OCI-M1 (cell line): ENCODE measurements at regions not wholly inside any gene's neighbourhood (a gene's known extent, or its start where the extent isn't known, plus 50 kb on each side); places are given as distances from the start of the nearest gene placed in this dataset.
"Not testable (repeated sequence)": the region's sequence is repeated elsewhere in the genome, so short reads cannot be mapped to it uniquely, and the experiment has no call there.

Experiments
- DNase-seq: peaks from one replicate; lab custom pipeline; 2025; lab: John Stamatoyannopoulos, UW

DNA sequence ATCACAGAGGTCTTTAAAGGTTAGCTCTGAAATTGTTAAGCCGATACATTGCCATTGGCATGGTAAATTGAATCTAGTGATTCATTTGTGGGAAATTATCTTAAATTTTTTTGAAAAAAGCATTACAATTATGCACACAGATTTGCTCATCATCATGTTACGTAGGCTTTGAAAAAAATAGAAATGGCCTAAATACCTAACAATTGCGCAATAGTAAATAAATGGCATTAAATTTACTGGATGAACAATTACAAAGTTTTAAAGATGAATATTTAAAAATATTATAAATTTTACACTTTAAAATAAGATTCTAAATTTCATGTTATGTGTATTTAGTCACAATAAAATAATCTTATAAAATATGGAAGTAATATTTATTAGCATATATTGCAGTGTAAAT, 171.3 kb downstream of the RPRM start:
- DNase-seq, result no peak

- no peak for DNase-seq
These were observed 178.8 kb downstream of the RPRM start for GRCh38 chr2:153299809-153300208.

DNA sequence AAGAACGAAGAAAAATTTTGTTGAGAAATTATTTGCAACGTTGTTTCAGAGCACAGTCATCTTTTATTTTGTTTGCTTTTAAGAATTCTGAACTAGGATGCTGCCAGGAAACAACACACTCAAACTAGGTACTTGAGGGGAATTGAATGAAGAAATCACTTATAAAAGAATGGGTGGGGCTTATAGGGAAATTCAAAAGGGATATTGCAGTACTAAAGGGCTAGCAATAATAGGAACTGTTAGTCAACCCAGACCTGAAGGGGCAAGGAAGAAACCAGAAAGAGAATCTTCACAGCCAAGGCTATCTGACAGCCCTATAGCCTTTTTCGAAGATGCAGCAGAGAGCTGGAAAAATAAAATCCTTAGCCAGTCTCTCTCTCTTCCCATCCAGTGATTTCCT, 179.3 kb downstream of the RPRM start:
- no peak for DNase-seq

DNA sequence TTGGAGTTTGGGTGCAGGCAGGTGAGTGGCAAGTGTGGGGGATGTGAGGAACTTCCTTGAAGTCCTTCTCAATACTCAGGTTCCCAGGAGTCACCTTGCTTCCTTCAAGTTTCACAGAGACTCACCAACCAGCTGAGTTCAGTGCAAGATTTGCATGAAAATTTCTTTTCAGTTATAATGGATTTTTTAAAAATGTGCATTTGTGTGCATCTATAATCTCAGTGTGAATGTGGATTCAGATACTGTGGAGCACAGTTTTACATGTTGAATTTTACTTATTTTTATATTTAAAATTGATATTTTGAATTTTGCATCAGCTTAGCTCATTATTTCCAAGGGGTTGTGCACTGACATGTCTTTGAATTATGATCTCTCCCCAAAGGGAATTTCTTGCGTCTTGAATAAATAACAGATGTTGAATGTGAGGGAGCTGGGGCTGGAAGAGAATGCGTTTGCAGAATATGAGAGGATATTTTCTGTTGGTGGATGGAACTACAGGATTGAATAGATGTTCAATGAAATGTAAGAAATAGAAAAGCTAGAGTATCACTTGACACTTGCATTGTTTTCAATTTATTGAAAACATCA, 184.3 kb downstream of the RPRM start:
- DNase-seq, result no peak

DNA sequence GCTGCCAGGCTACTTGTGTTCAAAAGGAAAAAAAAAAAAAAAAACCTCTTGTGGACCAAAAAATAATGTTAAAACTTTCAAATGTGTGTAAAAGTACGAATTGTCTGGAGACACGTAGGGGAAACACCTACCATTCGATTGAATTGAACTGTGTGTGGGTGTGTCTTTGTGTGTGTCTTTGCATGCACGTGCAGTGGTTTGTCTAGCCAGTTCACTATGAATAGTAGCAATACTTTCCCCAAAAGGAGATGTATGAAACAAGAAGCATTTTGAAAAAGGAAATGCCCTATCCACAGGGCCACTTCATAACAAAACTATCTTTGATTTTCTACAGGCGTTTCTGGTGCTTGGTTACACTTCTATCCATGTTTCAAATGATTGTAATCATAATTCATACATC, 186.8 kb downstream of the RPRM start:
- DNase-seq, result no peak

DNA sequence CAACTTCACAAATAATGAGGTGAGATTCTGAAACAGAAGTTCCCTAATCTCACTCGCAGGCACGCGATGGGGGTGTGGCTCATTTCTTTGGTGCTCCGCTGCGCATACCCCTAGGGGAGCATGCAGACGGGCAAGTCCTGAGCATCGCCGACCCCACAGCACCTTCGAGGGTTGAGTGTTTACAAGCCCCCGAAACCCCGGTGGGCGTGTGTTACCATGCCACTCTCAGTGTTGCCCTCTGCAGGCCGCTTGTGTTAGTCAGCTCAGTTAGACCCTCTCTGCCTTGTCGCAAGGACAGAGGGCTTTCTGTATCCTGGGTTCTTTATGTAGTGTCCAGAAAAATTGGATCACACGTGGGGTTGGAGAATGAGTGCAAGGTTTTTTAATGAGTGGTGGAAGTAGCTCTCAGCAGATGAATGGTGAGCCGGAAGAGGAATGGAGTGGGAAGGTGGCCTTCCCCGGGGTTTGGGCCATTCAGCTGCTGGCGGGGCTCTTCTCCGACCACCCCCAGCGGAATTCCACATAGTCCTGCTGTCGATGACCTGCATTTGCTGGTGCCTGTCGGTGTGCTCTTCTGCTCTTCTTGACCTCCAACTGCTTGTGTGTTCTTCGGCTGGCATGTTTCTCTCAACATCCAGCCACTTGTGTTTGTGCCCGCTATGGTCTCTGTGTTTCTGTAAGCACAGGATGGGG, 191.3 kb downstream of the RPRM start:
- no peak for DNase-seq

- DNase-seq, result no peak
These were observed 209.6 kb downstream of the RPRM start for GRCh38 chr2:153268941-153269461.

DNA sequence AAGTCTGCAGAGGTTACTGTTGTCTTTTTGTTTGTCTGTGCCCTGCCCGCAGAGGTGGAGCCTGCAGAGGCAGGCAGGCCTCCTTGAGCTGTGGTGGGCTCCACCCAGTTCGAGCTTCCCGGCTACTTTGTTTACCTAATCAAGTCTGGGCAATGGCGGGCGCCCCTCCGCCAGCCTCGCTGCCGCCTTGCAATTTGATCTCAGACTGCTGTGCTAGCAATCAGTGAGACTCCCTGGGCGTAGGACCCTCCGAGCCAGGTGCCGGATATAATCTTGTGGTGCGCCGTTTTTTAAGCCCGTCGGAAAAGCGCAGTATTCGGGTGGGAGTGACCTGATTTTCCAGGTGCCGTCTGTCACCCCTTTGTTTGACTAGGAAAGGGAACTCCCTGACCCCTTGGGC, 221.7 kb downstream of the RPRM start:
- not testable (repeated sequence) for DNase-seq

DNA sequence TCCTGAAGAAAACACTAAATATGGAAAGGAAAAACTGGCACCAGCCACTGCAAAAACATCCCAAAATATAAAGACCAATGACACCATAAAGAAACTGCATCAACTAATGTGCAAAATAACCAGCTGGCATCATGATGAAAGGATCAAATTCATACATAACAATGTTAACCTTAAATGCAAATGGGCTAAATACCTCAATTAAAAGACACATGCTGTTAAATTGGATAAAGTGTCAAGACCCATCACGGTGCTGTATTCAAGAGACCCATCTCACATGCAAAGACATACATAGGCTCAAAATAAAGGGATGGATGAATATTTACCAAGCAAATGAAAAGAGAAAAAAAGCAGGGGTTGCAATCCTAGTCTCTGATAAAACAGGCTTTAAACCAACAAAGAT, 231.9 kb downstream of the RPRM start:
- DNase-seq, result not testable (repeated sequence)

DNA sequence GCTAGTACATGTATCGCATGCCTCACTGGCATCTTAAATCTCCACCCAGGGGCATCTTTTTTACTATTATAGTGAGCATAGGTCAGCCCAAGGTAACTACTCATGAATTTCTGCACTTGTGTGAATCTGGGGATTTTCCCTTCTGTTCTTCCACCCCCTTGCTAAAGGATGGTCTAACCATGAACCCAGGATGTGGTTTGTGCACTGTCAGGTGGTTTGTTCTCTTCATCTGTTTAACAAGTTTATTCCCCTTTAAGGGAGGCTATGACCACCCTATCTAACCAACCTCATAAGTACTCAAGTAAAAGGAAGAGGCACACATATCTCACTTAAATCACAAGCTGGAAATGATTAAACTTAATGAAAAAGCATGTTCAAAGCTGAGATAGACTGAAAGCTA, 243.0 kb downstream of the RPRM start:
- DNase-seq, result no peak

GRCh38 chr2:153232464-153232863, 246.1 kb downstream of the RPRM start:
- no peak for DNase-seq

DNA sequence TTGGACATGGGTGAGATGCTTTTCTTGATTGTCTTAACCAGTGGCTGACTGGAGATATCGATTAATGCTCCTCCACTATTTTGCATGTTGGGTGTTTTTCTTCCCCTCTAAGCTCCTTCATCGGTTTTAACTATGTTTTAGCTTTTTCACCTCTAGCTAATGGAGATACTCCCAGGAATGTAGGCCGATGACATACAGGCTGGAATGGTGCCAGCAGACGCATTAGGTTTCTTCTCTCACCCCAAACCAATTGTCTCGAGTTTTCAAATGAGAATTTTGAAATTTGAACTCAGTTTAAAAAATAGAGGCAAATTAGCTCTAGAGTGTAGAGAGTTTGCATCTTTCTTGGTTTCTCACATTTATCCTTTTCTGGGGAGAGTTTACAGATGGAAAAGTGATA, 247.6 kb downstream of the RPRM start:
- no peak for DNase-seq

GRCh38 chr2:153228904-153229303, 249.7 kb downstream of the RPRM start:
- DNase-seq, result no peak

DNA sequence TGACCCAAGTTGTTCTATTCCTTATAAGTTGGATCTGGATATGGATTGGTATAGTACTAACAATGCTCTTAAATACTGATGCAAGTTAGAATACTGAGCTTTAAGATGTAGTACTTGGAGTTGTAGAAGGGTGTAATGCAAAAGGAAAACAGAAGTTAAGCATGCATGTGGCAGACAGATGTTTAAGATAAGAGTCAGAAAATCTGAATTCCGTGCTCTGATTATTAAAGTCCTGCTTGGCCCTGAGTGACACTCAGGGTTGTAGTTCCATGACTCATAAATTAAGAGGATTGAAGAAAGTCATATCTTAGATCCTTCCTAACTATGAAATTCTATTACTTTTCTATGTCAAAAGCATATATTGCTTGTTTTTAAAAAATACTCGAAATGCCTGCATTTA, 250.6 kb downstream of the RPRM start:
- DNase-seq, result no peak

DNA sequence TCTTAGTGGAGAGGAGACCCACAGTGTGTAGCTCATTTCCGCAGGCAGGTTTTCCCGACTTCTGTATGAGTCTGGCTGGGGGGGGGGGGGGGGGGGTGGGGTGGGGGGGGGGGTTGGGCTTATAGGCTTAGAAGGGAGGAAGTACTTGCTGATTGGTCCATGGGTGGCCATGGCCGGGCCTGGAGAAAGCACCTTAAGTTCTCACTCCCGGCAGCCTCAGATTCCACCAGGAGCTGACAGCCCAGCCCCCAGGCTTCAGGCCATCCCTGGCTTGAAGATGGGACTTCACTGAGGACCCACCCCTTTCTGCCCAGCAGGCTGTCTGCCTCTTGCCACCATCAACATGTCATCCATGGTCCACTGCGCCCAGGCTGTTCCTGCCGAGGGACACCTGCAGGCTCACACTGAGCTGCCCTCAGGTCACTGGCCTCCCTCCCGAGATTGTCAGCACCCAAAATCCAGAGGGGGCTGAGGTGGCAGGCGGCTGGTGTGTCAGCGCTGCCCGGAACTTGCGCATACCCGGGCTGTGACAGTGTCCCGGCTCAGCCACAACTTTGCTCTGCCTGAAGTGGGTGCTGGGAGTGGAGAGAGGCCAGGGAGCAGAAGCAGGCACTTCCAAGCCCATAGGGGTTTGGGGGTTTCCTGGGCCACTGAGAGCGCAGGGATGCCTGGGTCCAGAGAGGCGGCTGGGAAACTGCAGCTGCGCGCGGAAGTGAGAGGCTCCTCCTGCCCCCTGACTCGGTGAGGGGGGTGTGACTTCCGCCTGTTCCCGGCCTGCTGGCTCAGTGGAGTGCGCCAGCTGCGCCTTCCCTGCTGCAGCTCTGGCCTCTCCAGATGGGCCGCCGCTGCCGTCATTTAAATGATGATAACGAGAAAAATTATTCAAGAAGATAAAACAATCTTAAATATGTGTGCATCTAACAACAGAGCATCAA, 256.1 kb downstream of the RPRM start:
- DNase-seq, result no peak

- DNase-seq, result no peak
These were observed 257.1 kb downstream of the RPRM start for GRCh38 chr2:153221506-153221905.

DNA sequence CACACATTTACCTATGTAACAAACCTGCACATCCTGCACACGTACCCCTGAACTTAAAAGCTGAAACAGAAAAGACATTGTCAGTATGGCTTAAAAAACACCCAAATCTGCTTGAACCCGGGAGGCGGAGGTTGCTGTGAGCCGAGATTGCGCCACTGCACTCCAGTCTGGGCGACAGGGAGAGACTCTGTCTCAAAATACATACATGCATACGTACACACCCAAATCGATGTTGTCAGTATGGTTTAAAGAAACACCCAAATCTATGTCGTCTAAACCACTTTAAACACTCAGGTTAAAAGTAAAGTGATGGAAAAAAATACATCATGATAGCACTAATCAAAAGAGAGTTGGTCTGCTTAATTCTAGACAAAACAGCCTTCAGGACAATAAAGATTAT, 257.5 kb downstream of the RPRM start:
- no peak for DNase-seq

DNA sequence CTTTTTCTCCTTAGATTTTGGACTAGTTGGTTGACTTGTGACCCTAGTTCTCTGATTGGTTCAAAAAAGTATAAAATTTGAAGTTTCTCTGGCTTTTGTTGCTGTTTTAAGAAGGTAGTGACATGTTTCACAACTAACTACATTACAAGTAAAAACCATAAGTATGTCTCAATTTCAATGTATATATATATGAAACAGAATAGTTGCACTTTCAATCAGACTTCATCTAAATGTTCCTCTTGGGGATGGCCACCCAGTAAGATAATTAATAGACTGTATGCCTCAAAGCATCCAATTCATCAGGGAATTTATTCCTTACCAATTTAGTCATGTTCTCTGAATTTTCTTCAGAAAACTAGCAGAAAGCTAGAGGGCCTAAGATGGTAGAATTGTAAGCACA, 259.7 kb downstream of the RPRM start:
- no peak for DNase-seq

DNA sequence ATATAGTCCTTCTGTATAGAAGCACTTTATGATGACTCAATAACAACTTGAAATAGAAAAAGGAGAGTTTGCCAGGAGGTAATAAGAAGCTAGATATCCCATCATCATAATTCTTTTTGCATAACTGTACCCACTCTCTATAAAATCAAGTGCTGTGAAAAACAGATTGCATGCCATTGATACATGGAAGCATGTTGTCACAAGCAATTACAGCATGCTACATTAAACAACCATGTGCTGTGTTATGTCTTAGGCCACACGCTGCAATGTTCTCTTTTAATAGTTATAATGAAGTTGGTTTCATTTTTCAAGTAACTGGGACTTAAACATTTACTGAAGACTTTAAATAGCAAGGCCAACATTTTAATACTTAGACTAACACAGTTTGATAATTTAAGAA, 264.2 kb downstream of the RPRM start:
- DNase-seq, result no peak

DNA sequence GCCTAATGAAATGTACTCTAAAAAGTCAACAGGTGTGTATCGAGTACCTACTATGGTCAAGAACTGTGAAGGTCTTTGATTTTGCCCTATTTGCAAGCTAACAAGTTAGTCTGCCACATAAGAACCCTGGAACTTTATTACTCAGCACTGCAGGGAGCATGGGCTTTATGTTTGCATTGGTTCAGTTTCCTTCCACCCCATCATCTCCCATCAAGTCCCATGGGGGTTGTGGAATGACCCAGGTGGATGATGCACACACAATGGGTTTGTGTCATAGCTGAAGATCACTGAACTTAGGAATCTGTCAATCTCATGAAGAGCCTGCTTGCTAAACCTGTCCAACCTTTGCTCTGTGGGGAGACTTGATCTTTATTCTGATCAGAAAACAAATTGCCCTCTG, 265.5 kb downstream of the RPRM start:
- DNase-seq, result no peak

DNA sequence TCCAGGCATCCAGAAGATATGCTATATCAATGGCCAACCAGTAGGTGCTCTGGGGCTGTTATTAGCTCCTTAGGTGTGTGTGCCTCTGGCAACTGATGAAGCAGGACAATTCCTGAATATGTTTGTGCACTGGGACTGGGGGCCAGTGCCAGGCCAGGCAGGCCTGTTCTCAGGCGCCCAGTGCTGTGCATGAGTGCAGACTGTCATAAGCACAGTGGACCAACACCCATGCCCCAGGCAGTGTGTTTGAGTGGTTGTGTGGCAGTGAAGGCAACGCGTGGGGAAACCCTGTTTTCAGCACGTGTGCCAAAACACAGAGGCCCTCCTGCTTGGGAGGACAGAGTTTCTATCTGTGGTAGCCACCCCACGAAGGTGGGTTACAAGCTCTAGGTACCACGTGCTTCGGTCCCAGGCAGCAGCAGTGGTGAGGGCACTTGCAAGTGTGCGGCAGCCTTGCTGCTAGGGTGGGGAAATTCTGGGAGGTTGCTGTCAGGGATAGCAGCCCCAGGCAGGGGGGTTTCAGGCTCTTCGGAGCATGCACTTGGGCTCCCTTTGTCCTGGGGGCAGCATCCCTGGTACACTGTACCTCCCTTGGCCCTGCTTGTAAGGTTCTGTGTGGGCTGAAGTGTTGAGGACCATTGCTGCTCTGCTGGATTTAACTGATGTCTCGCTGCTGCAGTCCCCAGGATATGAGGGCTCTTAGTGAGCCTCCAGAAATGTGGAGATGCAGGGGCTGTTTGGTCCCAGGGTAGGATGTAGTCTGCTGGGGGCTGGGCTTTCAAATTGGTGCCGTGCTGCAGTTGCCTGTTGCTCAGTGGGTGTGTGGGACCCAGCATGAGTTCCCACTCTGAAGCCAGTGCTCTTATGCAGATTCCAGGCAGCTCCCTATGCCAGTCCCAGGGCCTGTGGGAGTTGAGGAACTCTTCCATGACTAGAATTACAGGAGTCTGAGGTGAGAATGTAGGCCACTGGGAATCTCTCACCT, 280.9 kb downstream of the RPRM start:
- DNase-seq, result no peak
